ENCODE measurements at regions not wholly inside any gene's neighbourhood (a gene's known extent, or its start where the extent isn't known, plus 50 kb on each side); places are given as distances from the start of the nearest gene placed in this dataset.
"Not testable (repeated sequence)": the region's sequence is repeated elsewhere in the genome, so short reads cannot be mapped to it uniquely, and the experiment has no call there.

DNA sequence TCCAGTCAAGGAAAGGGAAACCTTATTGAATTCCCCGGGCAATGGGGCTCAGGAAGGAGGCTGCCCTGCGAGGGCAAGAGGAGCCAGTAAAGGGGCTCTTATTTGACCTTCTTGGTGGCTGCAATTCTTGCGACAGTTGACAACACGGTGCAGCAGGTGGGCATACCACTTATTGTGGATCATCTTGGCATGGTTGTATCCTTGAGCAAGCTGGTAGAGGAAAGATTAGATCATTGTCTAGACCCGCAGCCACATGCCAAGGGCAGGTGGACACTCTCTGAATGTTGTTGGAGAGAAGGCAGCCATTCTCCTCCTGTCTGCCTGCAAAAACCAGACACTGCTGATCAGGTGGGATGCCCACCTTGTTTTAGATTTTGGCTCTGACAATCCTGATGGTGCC is 170.2 kb upstream of the CHST9 start:
- H3K27ac ChIP-seq: no peak overlapping the region

GRCh38 chr18:27353273-27353672 is 168.2 kb upstream of the CHST9 start:
- no peak overlapping the region for H3K27ac ChIP-seq
- no peak overlapping the region for H3K4me3 ChIP-seq

More for the DNA sequence above, 170.2 kb upstream of the CHST9 start:
- H3K4me3 ChIP-seq: no peak overlapping the region

GRCh38 chr18:27349284-27349882 is 164.3 kb upstream of the CHST9 start:
- H3K4me3 ChIP-seq: no peak overlapping the region
- no peak overlapping the region for H3K27ac ChIP-seq

DNA sequence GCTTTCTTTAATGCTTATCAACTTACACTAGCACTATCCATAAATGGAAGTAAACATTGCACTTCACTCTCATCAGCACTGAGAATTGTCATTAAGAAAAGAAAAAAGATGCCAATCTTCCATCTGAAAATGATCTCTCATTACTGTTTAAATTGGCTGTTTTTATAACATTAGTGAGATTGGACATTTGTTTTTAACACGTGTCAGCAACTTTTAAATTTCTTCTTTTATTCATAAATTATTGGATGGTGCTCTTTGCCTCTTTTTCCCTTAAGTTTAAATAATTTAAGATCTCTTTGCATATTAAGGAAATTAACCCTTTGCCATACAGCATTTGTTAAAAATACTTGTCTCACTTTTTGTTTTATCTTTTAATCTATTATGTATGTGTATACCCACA is 146.5 kb upstream of the CHST9 start:
- no peak overlapping the region for H3K4me3 ChIP-seq
- H3K27ac ChIP-seq: no peak overlapping the region

DNA sequence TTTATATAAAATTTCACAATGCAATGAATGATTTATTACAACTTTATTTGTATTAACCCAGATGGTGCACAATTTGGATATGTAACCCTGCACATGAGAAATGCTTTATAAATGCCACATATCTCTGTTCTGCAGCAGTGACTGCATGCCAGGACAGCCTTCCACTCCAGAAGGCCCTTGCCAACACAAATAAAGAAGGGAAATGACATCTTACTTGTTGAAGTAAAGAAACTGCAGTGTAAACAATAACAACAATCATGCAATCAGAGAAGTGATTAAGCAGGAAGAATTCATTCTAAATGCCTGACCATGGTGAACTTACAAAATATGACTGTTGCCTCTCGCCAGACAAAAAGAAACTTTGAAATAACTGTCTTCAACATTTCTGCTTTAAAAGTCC is 129.9 kb upstream of the CHST9 start:
- Histone ChIP-seq H3K4me3 (no peak overlapping the region), H3K27ac (no peak overlapping the region)

DNA sequence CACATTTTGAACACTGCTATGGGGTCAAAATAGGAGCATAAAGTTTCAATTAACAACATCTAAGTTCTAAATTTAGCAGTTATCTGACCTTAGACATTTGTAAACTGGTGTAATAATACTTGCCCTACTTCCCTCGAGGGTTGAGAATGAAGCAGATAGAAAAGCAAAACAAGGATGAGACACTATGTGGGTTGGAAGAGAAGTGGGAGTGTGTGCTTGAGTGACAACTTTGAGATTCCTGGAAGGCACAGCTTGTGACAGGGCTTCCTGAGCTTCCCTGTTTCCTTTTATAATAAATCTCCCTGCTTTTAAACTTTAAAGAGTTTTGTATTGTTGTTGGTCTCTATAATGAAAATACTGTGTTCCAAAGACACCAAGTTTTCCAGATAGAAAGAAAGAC is 128.6 kb upstream of the CHST9 start:
- Histone ChIP-seq H3K4me3 (no peak overlapping the region), H3K27ac (no peak overlapping the region)

DNA sequence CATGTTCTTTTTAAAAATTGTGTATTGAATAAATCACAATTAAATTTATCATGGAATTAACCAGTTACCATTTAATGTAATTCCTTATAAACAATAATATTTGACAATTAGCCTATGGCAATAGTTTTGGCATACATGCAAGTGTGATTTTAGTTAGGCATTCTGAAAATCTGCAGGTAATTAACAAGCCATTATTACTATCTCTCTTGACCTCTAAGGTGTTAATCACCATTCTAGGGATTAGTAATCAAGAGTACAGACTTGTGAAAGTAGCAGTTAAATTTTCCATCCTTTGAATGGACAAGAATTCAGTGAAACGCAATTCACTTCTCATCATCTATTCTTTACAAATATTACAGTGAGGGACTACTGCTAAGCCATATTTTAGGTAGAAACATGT is 127.7 kb upstream of the CHST9 start:
- no peak overlapping the region for H3K4me3 ChIP-seq
- H3K27ac ChIP-seq: no peak overlapping the region

DNA sequence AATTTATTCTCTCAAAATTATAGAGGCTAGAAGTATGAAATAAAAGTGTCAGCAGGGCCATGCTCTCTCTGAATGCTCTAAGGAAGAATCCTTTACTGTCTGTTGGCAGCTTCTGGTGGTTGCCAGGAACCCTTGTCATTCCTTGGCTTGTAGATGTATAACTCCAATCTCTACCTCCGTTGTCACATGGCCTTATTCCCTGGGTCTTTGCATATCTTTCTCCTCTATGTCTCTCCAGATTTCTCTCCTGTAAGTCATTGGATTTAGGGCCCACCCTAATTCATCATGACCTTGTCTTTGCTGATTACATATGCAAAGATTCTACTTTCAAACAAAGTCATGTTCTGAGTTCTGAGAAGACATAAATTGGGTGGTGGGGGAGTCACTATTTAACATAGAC is 127.0 kb upstream of the CHST9 start:
- Histone ChIP-seq H3K27ac (no peak overlapping the region), H3K4me3 (no peak overlapping the region)

GRCh38 chr18:27311114-27311513 is 126.0 kb upstream of the CHST9 start:
- Histone ChIP-seq H3K4me3 (no peak overlapping the region), H3K27ac (no peak overlapping the region)

DNA sequence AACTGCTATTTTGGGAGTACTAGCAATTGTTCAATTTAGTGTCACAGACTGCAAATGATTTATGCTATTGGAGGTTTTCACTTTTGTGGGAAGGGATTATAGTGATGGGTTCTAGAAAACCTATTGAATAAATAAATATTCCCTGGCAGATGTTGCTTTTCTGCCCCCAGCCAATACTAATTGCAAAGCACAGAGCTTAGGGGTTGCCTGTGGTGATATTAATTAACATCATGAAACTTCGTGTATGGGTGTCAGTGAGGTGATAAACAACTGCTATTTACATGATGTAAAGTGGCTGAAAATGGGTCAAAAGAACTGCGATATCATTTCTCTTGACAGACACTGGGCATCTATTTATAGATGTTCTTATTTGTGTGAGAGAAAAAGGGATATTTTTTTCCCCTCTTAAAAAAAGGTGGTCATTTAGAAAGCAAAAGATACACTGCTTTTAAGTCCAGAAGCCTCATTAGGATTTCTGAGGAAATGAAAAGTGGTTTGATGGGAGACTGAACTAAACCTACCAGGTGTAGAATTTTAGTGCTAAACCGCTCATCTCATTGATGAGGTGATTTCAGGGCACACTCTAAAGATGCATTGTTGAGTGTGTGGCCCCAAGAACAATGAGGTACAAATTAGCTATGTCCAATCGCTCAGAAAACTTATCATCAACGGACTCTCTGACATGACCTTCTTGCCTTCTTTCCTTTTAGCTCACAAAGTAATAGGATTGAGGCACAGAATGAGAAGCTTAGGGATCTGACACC is 116.7 kb upstream of the CHST9 start:
- Histone ChIP-seq H3K4me3 (no peak overlapping the region), H3K27ac (no peak overlapping the region)

GRCh38 chr18:27298214-27298804 is 113.2 kb upstream of the CHST9 start:
- no peak overlapping the region for H3K27ac ChIP-seq
- H3K4me3 ChIP-seq: no peak overlapping the region

DNA sequence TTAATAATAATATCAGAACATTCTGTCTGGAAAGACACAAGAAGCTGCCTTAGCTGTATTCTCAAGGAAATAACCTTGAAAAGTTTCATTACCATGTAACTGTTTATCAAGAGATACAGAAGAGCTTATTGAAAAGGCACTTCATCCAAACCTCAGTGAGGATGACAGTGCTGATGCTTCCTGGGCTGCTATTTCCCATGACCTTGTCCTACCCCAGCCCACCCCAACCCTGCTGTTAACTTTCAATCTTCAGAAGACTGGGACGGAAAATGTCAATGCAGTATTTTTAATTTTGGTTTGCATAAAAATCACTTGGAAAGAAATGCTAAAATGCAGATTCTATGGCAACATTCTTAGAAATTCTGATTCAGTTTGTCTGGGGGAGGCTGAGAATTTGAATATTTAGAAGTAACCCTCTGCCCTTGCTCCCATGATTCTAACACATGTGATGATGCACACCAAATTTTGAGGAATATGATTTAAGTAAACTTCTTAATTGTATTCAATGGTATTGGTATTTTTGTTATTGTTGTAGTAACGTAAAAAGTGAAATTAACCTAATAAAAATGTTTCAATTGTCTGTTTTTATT is 101.0 kb upstream of the CHST9 start:
- not testable (repeated sequence) for H3K27ac ChIP-seq, H3K4me3 ChIP-seq

- no peak overlapping the region for H3K4me3 ChIP-seq
- H3K27ac ChIP-seq: no peak overlapping the region
Measured at GRCh38 chr18:27278131-27278530, 93.0 kb upstream of the CHST9 start.

DNA sequence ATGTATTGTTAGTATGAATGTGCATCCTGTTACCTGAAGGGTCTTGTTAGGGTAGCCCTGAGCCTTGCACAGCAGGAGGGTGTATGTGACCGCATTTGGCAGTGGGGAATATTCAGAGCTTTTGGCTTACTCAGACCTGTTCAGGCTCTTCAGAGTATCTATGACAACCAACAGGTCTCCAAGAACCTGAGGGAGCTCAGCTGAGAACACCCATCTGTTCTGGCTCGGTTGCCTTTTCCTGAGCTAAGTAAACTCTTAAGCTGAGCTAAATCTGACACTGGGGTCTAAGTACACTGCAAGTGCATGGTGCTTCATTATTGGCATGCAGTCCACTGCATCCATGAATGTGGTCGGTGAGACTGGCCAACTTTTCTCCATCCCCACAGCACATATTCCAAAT is 92.4 kb upstream of the CHST9 start:
- Histone ChIP-seq H3K4me3 (no peak overlapping the region), H3K27ac (no peak overlapping the region)

- Histone ChIP-seq H3K4me3 (no peak overlapping the region), H3K27ac (no peak overlapping the region)
Measured at GRCh38 chr18:27276886-27277285, 91.8 kb upstream of the CHST9 start.

- Histone ChIP-seq H3K4me3 (no peak overlapping the region), H3K27ac (no peak overlapping the region)
Measured at GRCh38 chr18:27276479-27276878, 91.4 kb upstream of the CHST9 start.

GRCh38 chr18:27274901-27275300 is 89.8 kb upstream of the CHST9 start:
- H3K4me3 ChIP-seq: no peak overlapping the region

DNA sequence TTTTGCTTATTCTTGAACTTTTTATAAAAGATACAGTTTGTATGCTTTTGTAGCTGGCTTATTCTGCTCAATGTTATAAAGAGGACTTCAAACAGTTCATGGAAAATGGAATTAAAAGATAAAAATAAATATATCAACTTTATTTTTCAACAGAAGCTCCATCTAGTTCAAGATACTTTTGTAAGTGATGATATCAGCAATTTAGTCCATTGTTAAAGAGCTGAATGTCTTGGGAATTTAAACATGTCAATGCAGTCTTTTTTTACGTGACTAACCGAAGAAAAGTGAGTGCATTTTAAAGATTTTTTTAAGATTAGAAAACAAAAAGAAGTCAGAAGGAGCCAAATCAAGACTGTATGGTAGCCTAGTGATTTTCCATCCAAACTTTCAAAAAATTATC is 85.4 kb upstream of the CHST9 start:
- Histone ChIP-seq H3K27ac (no peak overlapping the region), H3K4me3 (no peak overlapping the region)

More at GRCh38 chr18:27274901-27275300, 89.8 kb upstream of the CHST9 start:
- no peak overlapping the region for H3K27ac ChIP-seq

- Histone ChIP-seq H3K4me3 (no peak overlapping the region), H3K27ac (no peak overlapping the region)
Measured at GRCh38 chr18:27263369-27263768, 78.3 kb upstream of the CHST9 start.

GRCh38 chr18:27261769-27262549 is 76.9 kb upstream of the CHST9 start:
- no peak overlapping the region for H3K4me3 ChIP-seq
- no peak overlapping the region for H3K27ac ChIP-seq

Data from skin epidermis (tissue), 12 donors.